Glutamatergic neuron (in vitro differentiated cells): ENCODE measurements at regions not wholly inside any gene's neighbourhood (a gene's known extent, or its start where the extent isn't known, plus 50 kb on each side); places are given as distances from the start of the nearest gene placed in this dataset.

Experiments used
- DNase-seq: peaks from one replicate; pipeline ENCODE4 v3.0.0; 2022
- H3K27ac Mint-ChIP-seq: one replicate; pipeline ENCODE4 v1.8.0; 2020; ENCODE audit warnings: mild to moderate bottlenecking, mixed read lengths, inconsistent platforms; ENCODE audit not compliant: unreplicated experiment
- H3K27me3 Mint-ChIP-seq: one replicate; pipeline ENCODE4 v1.8.0; 2020; ENCODE audit warnings: mild to moderate bottlenecking, moderate library complexity, mixed read lengths, inconsistent platforms; ENCODE audit not compliant: unreplicated experiment
- H3K36me3 Mint-ChIP-seq: one replicate; pipeline ENCODE4 v1.8.0; 2020; ENCODE audit warnings: mild to moderate bottlenecking, mixed read lengths, inconsistent platforms; ENCODE audit not compliant: unreplicated experiment
- H3K4me1 Mint-ChIP-seq: one replicate; pipeline ENCODE4 v1.8.0; 2020; ENCODE audit warnings: mild to moderate bottlenecking, low read depth, mixed read lengths, inconsistent platforms; ENCODE audit not compliant: unreplicated experiment
- H3K4me3 Mint-ChIP-seq: one replicate; pipeline ENCODE4 v1.8.0; 2020; ENCODE audit warnings: mild to moderate bottlenecking, mixed read lengths, inconsistent platforms; ENCODE audit not compliant: unreplicated experiment
- H3K9me3 Mint-ChIP-seq: one replicate; pipeline ENCODE4 v1.8.0; 2020; ENCODE audit warnings: mild to moderate bottlenecking, moderate library complexity, mixed read lengths, inconsistent platforms; ENCODE audit not compliant: unreplicated experiment
- CTCF ChIP-seq: fragments of 200-600 bp; sonication (generic); IDR thresholded peaks from one replicate; pipeline ENCODE4 v1.5.0; 2021; ENCODE audit not compliant: partially characterized antibody, unreplicated experiment

GRCh38 chr12:22798116-22798515, 173.1 kb downstream of the ETNK1 start:
- Mint-ChIP-seq H3K27ac (no peak overlapping the region), H3K4me1 (peaks cover 2% of the 10 kb centered on the region), H3K4me3 (no peak overlapping the region), H3K27me3 (no peaks in the 10 kb centered on the region), H3K36me3 (no peaks in the 10 kb centered on the region), H3K9me3 (no peaks in the 10 kb centered on the region)
- DNase-seq = no peak
- no peak for TF ChIP-seq CTCF

- Mint-ChIP-seq H3K9me3 (no peaks in the 10 kb centered on the region), H3K27ac (no peak overlapping the region), H3K4me3 (no peak overlapping the region), H3K27me3 (no peaks in the 10 kb centered on the region), H3K36me3 (no peaks in the 10 kb centered on the region), H3K4me1 (peaks cover 2% of the 10 kb centered on the region)
- DNase-seq = no peak
- TF ChIP-seq CTCF = no peak
Measured at GRCh38 chr12:22799503-22799902, 174.5 kb downstream of the ETNK1 start.

- H3K9me3 Mint-ChIP-seq = no peaks in the 10 kb centered on the region
- TF ChIP-seq CTCF = no peak
- no peak overlapping the region for H3K27ac Mint-ChIP-seq
- no peaks in the 10 kb centered on the region for H3K36me3 Mint-ChIP-seq
- H3K4me1 Mint-ChIP-seq = peaks cover 2% of the 10 kb centered on the region
- H3K27me3 Mint-ChIP-seq = no peaks in the 10 kb centered on the region
- H3K4me3 Mint-ChIP-seq = no peak overlapping the region
- DNase-seq = no peak
Measured at GRCh38 chr12:22800332-22800731, 175.4 kb downstream of the ETNK1 start.

GRCh38 chr12:22802883-22803630, 178.1 kb downstream of the ETNK1 start:
- Mint-ChIP-seq H3K4me1 (no peaks in the 10 kb centered on the region), H3K9me3 (no peaks in the 10 kb centered on the region), H3K36me3 (no peaks in the 10 kb centered on the region), H3K27me3 (no peaks in the 10 kb centered on the region), H3K27ac (no peak overlapping the region), H3K4me3 (no peak overlapping the region)
- DNase-seq = no peak
- no peak for TF ChIP-seq CTCF

GRCh38 chr12:22803725-22804124, 178.8 kb downstream of the ETNK1 start:
- TF ChIP-seq CTCF = no peak
- no peaks in the 10 kb centered on the region for H3K4me1 Mint-ChIP-seq
- H3K9me3 Mint-ChIP-seq = no peaks in the 10 kb centered on the region
- no peak overlapping the region for H3K27ac Mint-ChIP-seq
- H3K27me3 Mint-ChIP-seq = no peaks in the 10 kb centered on the region
- H3K36me3 Mint-ChIP-seq = no peaks in the 10 kb centered on the region
- no peak for DNase-seq
- no peak overlapping the region for H3K4me3 Mint-ChIP-seq
